H1 (cell line): ENCODE measurements at regions not wholly inside any gene's neighbourhood (a gene's known extent, or its start where the extent isn't known, plus 50 kb on each side); places are given as distances from the start of the nearest gene placed in this dataset.
A peak's percentile ranks its signal among the peaks of the same experiment; 100 is the strongest.

Experiments
- CTCF ChIA-PET: fragments of 300-600 bp; sonication (Branson Sonifier 250); formaldehyde crosslinking; loops from one replicate; lab custom pipeline; 2021; ENCODE audit not compliant: partially characterized antibody; lab: Charles Lee
- POLR2A ChIA-PET: fragments of 300-600 bp; sonication (Branson Sonifier 250); formaldehyde crosslinking; loops from one replicate; lab custom pipeline; 2021; ENCODE audit warnings: inconsistent platforms; ENCODE audit not compliant: partially characterized antibody; lab: Charles Lee
- DNase-seq, 2 experiments: peaks; one replicate each; pipeline versions ENCODE4 v3.0.0 to v3.0.0-alpha.2; 2010 to 2022; ENCODE audit warnings: low spot score in 2 of 2, low read depth in 1 of 2, mixed read lengths in 1 of 2
- FAIRE-seq: peaks from 2 replicates; lab custom pipeline; 2011; peaks lifted over from hg19 to GRCh38; lab: Jason Lieb, UNC
- H2AFZ ChIP-seq: 2 replicates; pipeline ENCODE4 v1.8.1; 2012; ENCODE audit warnings: low read length, inconsistent platforms
- H2AK5ac ChIP-seq: 2 replicates; pipeline ENCODE4 v1.6.1; 2013; ENCODE audit warnings: low read depth, low read length
- H2BK120ac ChIP-seq: replicated peaks from 2 replicates; pipeline ENCODE3; 2013; ENCODE audit warnings: low read depth, low read length, inconsistent platforms
- H2BK12ac ChIP-seq: 2 replicates; pipeline ENCODE4 v1.6.1; 2013; ENCODE audit warnings: low read depth, low read length
- H2BK15ac ChIP-seq: 2 replicates; pipeline ENCODE4 v1.6.1; 2013; ENCODE audit warnings: low read length
- H2BK20ac ChIP-seq: 2 replicates; pipeline ENCODE4 v1.6.1; 2013; ENCODE audit warnings: low read length
- H2BK5ac ChIP-seq: 2 replicates; pipeline ENCODE4 v1.6.1; 2013; ENCODE audit warnings: low read depth, low read length
- H3K14ac ChIP-seq: 2 replicates; pipeline ENCODE4 v1.6.1; 2013; ENCODE audit warnings: inconsistent platforms; ENCODE audit not compliant: insufficient read length
- H3K18ac ChIP-seq: 2 replicates; pipeline ENCODE4 v1.6.1; 2013; ENCODE audit warnings: low read length; ENCODE audit errors: extremely low read depth
- H3K23ac ChIP-seq: 2 replicates; pipeline ENCODE4 v1.6.1; 2013; ENCODE audit warnings: inconsistent platforms; ENCODE audit not compliant: insufficient read length
- H3K23me2 ChIP-seq: 2 replicates; pipeline ENCODE4 v1.6.1; 2013; ENCODE audit warnings: low read depth, low read length
- H3K27ac ChIP-seq: 2 replicates; pipeline ENCODE4 v1.6.1; 2011; ENCODE audit warnings: low read depth, low read length, inconsistent platforms
- H3K27me3 ChIP-seq, 4 experiments: replicated peaks in 1 of 4; 1 replicate in 1 of 4; 2 replicates in 3 of 4; pipeline versions ENCODE4 v1.6.1 to v1.8.1; 2011 to 2013; ENCODE audit warnings: low read length in 3 of 4, mild to moderate bottlenecking in 3 of 4, inconsistent platforms in 2 of 4, mixed read lengths in 2 of 4, moderate library complexity in 1 of 4; ENCODE audit not compliant: control insufficient read depth in 3 of 4, insufficient read depth in 3 of 4; ENCODE audit errors: extremely low read depth in 1 of 4
- H3K36me3 ChIP-seq, 4 experiments: 2 replicates each; pipeline versions ENCODE4 v1.6.1 to v1.8.1; 2011 to 2013; ENCODE audit warnings: mild to moderate bottlenecking in 4 of 4, low read length in 3 of 4, moderate library complexity in 2 of 4, control low read depth in 1 of 4, inconsistent platforms in 1 of 4; ENCODE audit not compliant: insufficient read depth in 4 of 4, control insufficient read depth in 2 of 4
- H3K4ac ChIP-seq: replicated peaks from 2 replicates; pipeline ENCODE3; 2013; ENCODE audit warnings: low read length, low read depth, mixed read lengths, inconsistent platforms; ENCODE audit not compliant: insufficient read length
- H3K4me1 ChIP-seq, 4 experiments: replicated peaks in 1 of 4; 1 replicate in 1 of 4; 2 replicates in 3 of 4; pipeline versions ENCODE4 v1.6.1 to v1.8.1; 2011 to 2013; ENCODE audit warnings: low read length in 3 of 4, inconsistent platforms in 2 of 4, mixed read lengths in 1 of 4; ENCODE audit not compliant: insufficient read depth in 4 of 4, control insufficient read depth in 3 of 4
- H3K4me2 ChIP-seq, 2 experiments: 2 replicates each; pipeline versions ENCODE4 v1.6.1 to v1.8.1; 2011 to 2013; ENCODE audit warnings: low read depth in 2 of 2, low read length in 2 of 2, control low read depth in 1 of 2, inconsistent platforms in 1 of 2, mild to moderate bottlenecking in 1 of 2; ENCODE audit not compliant: insufficient read depth in 1 of 2
- H3K4me3 ChIP-seq, 4 experiments: fragments of 200-600, 300-600 bp in 1 of 4; sonication (generic), shearing (Covaris generic), sonication (Bioruptor Twin) in 1 of 4; 2 replicates each; pipeline versions ENCODE4 v1.5.1 to v1.8.1; 2011 to 2016; ENCODE audit warnings: low read length in 4 of 4, low read depth in 3 of 4, control low read depth in 2 of 4, inconsistent platforms in 2 of 4, mild to moderate bottlenecking in 2 of 4, mixed read lengths in 1 of 4, moderate library complexity in 1 of 4; ENCODE audit not compliant: insufficient read depth in 2 of 4; ENCODE audit errors: extremely low read depth in 1 of 4
- H3K56ac ChIP-seq: replicated peaks from 2 replicates; pipeline ENCODE3; 2013; ENCODE audit warnings: low read depth, mild to moderate bottlenecking, mixed read lengths, low read length, inconsistent platforms; ENCODE audit not compliant: insufficient read length
- H3K79me1 ChIP-seq: 2 replicates; pipeline ENCODE4 v1.6.1; 2013; ENCODE audit warnings: low read depth, low read length, control low read depth
- H3K79me2 ChIP-seq, 2 experiments: 2 replicates each; pipeline versions ENCODE4 v1.6.1 to v1.8.1; 2012 to 2013; ENCODE audit warnings: low read length in 2 of 2, mild to moderate bottlenecking in 2 of 2, inconsistent platforms in 1 of 2; ENCODE audit not compliant: insufficient read depth in 2 of 2, control insufficient read depth in 1 of 2
- H3K9ac ChIP-seq, 4 experiments: replicated peaks in 1 of 4; 1 replicate in 1 of 4; 2 replicates in 3 of 4; pipeline versions ENCODE4 v1.6.1 to v1.8.1; 2011 to 2013; ENCODE audit warnings: low read depth in 3 of 4, low read length in 3 of 4, control low read depth in 2 of 4, mild to moderate bottlenecking in 2 of 4, moderate library complexity in 2 of 4, inconsistent platforms in 1 of 4; ENCODE audit errors: extremely low read depth in 1 of 4
- H3K9me3 ChIP-seq, 2 experiments: 2 replicates each; pipeline versions ENCODE4 v1.6.1 to v1.8.1; 2012 to 2013; ENCODE audit warnings: mild to moderate bottlenecking in 2 of 2, moderate library complexity in 2 of 2, control low read depth in 1 of 2, inconsistent platforms in 1 of 2, low read depth in 1 of 2, low read length in 1 of 2, mixed read lengths in 1 of 2; ENCODE audit not compliant: insufficient read depth in 2 of 2
- H4K20me1 ChIP-seq, 2 experiments: replicated peaks in 1 of 2; 2 replicates each; pipeline versions ENCODE3 to v1.8.1; 2011 to 2013; ENCODE audit warnings: inconsistent platforms in 2 of 2, low read length in 2 of 2, mild to moderate bottlenecking in 1 of 2; ENCODE audit not compliant: insufficient read depth in 2 of 2, control insufficient read depth in 1 of 2
- H4K5ac ChIP-seq: 2 replicates; pipeline ENCODE4 v1.6.1; 2013; ENCODE audit warnings: low read length, low read depth, mixed read lengths, inconsistent platforms; ENCODE audit not compliant: insufficient read length
- H4K8ac ChIP-seq: 2 replicates; pipeline ENCODE4 v1.8.0; 2013; ENCODE audit warnings: mild to moderate bottlenecking, moderate library complexity, low read length, inconsistent platforms; ENCODE audit not compliant: insufficient read depth; ENCODE audit errors: extremely low read depth
- H4K91ac ChIP-seq: replicated peaks from 2 replicates; pipeline ENCODE3; 2013; ENCODE audit warnings: low read length, mixed read lengths, inconsistent platforms; ENCODE audit not compliant: insufficient read length
- CHD1 ChIP-seq: IDR thresholded peaks from 2 replicates; pipeline ENCODE4 v1.6.1; 2012; ENCODE audit warnings: low read depth, low read length, improper control_type of control experiment
- CTBP2 ChIP-seq: IDR thresholded peaks from 2 replicates; pipeline ENCODE4 v1.7.0; 2011; ENCODE audit warnings: borderline replicate concordance, mild to moderate bottlenecking, moderate library complexity, mixed read lengths, low read length; ENCODE audit not compliant: insufficient read depth, insufficient read length
- JUN ChIP-seq: IDR thresholded peaks from 2 replicates; pipeline ENCODE4 v1.6.1; 2011; ENCODE audit warnings: low read depth, mild to moderate bottlenecking, improper control_type of control experiment, low read length
- JUND ChIP-seq: IDR thresholded peaks from 2 replicates; pipeline ENCODE4 v1.6.1; 2011; ENCODE audit warnings: mild to moderate bottlenecking, improper control_type of control experiment, low read length
- KDM1A ChIP-seq: fragments of 200-600, 300-600 bp; sonication (generic); IDR thresholded peaks from 2 replicates; pipeline ENCODE4 v1.7.1; 2016; ENCODE audit warnings: mild to moderate bottlenecking, low read length, borderline replicate concordance
- KDM5A ChIP-seq: fragments of 200-600 bp; IDR thresholded peaks from 2 replicates; pipeline ENCODE4 v1.7.1; 2012; ENCODE audit warnings: mild to moderate bottlenecking, low read length, inconsistent platforms, mixed read lengths
- PHF8 ChIP-seq: fragments of 200-600 bp; sonication (generic); conservative IDR thresholded peaks from 2 replicates; pipeline ENCODE4 v1.7.1; 2012; ENCODE audit warnings: low read depth, mild to moderate bottlenecking, inconsistent platforms, low read length, moderate library complexity
- RAD21 ChIP-seq, 2 experiments: IDR thresholded peaks in 1 of 2; conservative IDR thresholded peaks in 1 of 2; 2 replicates each; pipeline ENCODE4 v1.6.1; 2011; ENCODE audit warnings: low read depth in 2 of 2, low read length in 2 of 2, improper control_type of control experiment in 1 of 2, inconsistent platforms in 1 of 2, mild to moderate bottlenecking in 1 of 2, moderate library complexity in 1 of 2
- USF2 ChIP-seq: IDR thresholded peaks from 2 replicates; pipeline ENCODE4 v1.6.1; 2011; ENCODE audit warnings: low read length, improper control_type of control experiment
- YY1 ChIP-seq: IDR thresholded peaks from 2 replicates; pipeline ENCODE4 v1.6.1; 2011; ENCODE audit warnings: low read depth, mild to moderate bottlenecking, low read length
- ZNF274 ChIP-seq: IDR thresholded peaks from 2 replicates; pipeline ENCODE4 v1.7.0; 2012; ENCODE audit warnings: low read length, borderline replicate concordance; ENCODE audit errors: extremely low read depth
- WGBS, 2 experiments: shearing (Covaris generic) in 1 of 2; methylation state at CpG; one replicate each; pipeline versions ENCODE4 v1.1.6 to v1.1.7; 2013 to 2015; ENCODE audit warnings: low lambda C conversion rate in 2 of 2, mixed read lengths in 2 of 2, inconsistent platforms in 1 of 2, low coverage in 1 of 2, missing lambda C conversion rate in 1 of 2; ENCODE audit not compliant: insufficient replicate concordance in 2 of 2, insufficient coverage in 1 of 2, insufficient read length in 1 of 2; ENCODE audit errors: extremely low coverage in 1 of 2, missing lambda C conversion rate in 1 of 2; 5-methylcytosine and 5-hydroxymethylcytosine counted together

- Histone ChIP-seq H3K79me2 (no peaks in the 10 kb centered on the region), H2BK15ac (no peak overlapping the region), H3K4me3 (no peak overlapping the region), H3K9ac (no peak overlapping the region), H3K23me2 (no peaks in the 10 kb centered on the region), H3K27me3 (no peaks in the 10 kb centered on the region), H3K9me3 (no peaks in the 10 kb centered on the region), H3K27ac (no peak overlapping the region), H3K14ac (no peak overlapping the region), H3K79me1 (no peaks in the 10 kb centered on the region), H2AFZ (0 out of 2 replicates have a peak overlapping the region, but pooled peaks have one; percentile 26), H2AK5ac (no peak overlapping the region), H2BK20ac (no peak overlapping the region), H2BK5ac (no peak overlapping the region), H4K5ac (no peak overlapping the region), H4K20me1 (no peaks in the 10 kb centered on the region), H3K4me1 (no peaks in the 10 kb centered on the region), H3K23ac (no peak overlapping the region), H3K4me2 (no peak overlapping the region), H3K4ac (no peak overlapping the region), H2BK12ac (no peak overlapping the region), H2BK120ac (no peak overlapping the region), H3K18ac (no peak overlapping the region), H4K91ac (no peak overlapping the region), H4K8ac (no peak overlapping the region), H3K56ac (no peak overlapping the region), H3K36me3 (no peaks in the 10 kb centered on the region; a peak in 1 of 8 replicates)
- FAIRE-seq (no peak), DNase-seq (no peak)
- WGBS, 2 experiments = 93% methylated on average over 5 of the region's 5 CpGs; no CpG with 5 or more reads in 1 of the 2 experiments
- CTCF ChIA-PET = interaction anchor here (1.2 kb wide), 1 partner anchor 84 kb away, joined by 3 read pairs; no protein-coding TSS in a partner anchor
- POLR2A ChIA-PET = no interaction called here
- TF ChIP-seq RAD21 (IDR thresholded peaks at IDR 0.05 in 1 of 2, conservative IDR thresholded peaks at IDR 0.05 in 1 of 2; ENCODE audit: low read depth in 2 of 2, low read length in 2 of 2) (no peak), CTBP2 (no peak), KDM1A (no peak), CHD1 (no peak), USF2 (no peak), YY1 (no peak), KDM5A (no peak), ZNF274 (no peak), JUN (no peak), JUND (no peak), PHF8 (no peak)
Measured at GRCh38 chr1:30172299-30172694, 551.1 kb downstream of the MATN1 start.
